HUDEP-2 (cell line): ENCODE measurements at regions not wholly inside any gene's neighbourhood (a gene's known extent, or its start where the extent isn't known, plus 50 kb on each side); places are given as distances from the start of the nearest gene placed in this dataset.
"Not testable (repeated sequence)": the region's sequence is repeated elsewhere in the genome, so short reads cannot be mapped to it uniquely, and the experiment has no call there.

Experiments
- DNase-seq, 76 experiments: peaks; one replicate each; lab custom pipeline; 2025; ENCODE audit not compliant: unreplicated experiment in 76 of 76; lab: John Stamatoyannopoulos, UW

- DNase-seq = no peak
Measured at GRCh38 chr9:115442054-115442453, 324.1 kb upstream of the TNC start.

- no peak for DNase-seq
Measured at GRCh38 chr9:115443890-115444289, 325.9 kb upstream of the TNC start.

GRCh38 chr9:115444959-115445358 lies 327.0 kb upstream of the TNC start:
- DNase-seq = no peak

- no peak for DNase-seq
Measured at GRCh38 chr9:115445655-115446054, 327.7 kb upstream of the TNC start.

- DNase-seq = no peak
Measured at GRCh38 chr9:115456515-115456914, 338.6 kb upstream of the TNC start.

GRCh38 chr9:115461280-115461679 lies 343.3 kb upstream of the TNC start:
- DNase-seq = no peak

- no peak for DNase-seq
Measured at GRCh38 chr9:115462623-115463022, 344.7 kb upstream of the TNC start.

GRCh38 chr9:115466756-115467155 lies 348.8 kb upstream of the TNC start:
- DNase-seq = no peak

- no peak for DNase-seq
Measured at GRCh38 chr9:115469841-115470240, 351.9 kb upstream of the TNC start.

- DNase-seq = not testable (repeated sequence)
Measured at GRCh38 chr9:115473032-115473431, 355.1 kb upstream of the TNC start.

GRCh38 chr9:115481769-115482168 lies 363.8 kb upstream of the TNC start:
- DNase-seq = no peak

GRCh38 chr9:115482747-115483146 lies 364.8 kb upstream of the TNC start:
- DNase-seq = no peak

- no peak for DNase-seq
Measured at GRCh38 chr9:115492869-115493268, 374.9 kb upstream of the TNC start.

GRCh38 chr9:115494393-115494792 lies 376.4 kb upstream of the TNC start:
- no peak for DNase-seq

GRCh38 chr9:115495052-115495635 lies 377.2 kb upstream of the TNC start:
- no peak for DNase-seq

- DNase-seq = no peak
Measured at GRCh38 chr9:115495836-115496235, 377.9 kb upstream of the TNC start.

GRCh38 chr9:115498303-115498702 lies 380.3 kb upstream of the TNC start:
- DNase-seq = no peak

GRCh38 chr9:115507148-115507547 lies 389.2 kb upstream of the TNC start:
- DNase-seq = no peak

GRCh38 chr9:115513148-115513547 lies 395.2 kb upstream of the TNC start:
- DNase-seq = no peak

GRCh38 chr9:115514454-115514853 lies 396.5 kb upstream of the TNC start:
- no peak for DNase-seq

GRCh38 chr9:115517335-115518075 lies 399.5 kb upstream of the TNC start:
- no peak for DNase-seq

- DNase-seq = no peak
Measured at GRCh38 chr9:115520646-115521045, 402.7 kb upstream of the TNC start.

- no peak for DNase-seq
Measured at GRCh38 chr9:115522912-115523311, 405.0 kb upstream of the TNC start.
